GM23338 (cell line): ENCODE measurements at regions not wholly inside any gene's neighbourhood (a gene's known extent, or its start where the extent isn't known, plus 50 kb on each side); places are given as distances from the start of the nearest gene placed in this dataset.
A peak's percentile ranks its signal among the peaks of the same experiment; 100 is the strongest.

Experiments
- ATAC-seq: fragments of 200-7000 bp; cut with Tn5 transposase; 3 replicates; pipeline ENCODE4 v1.9.1; 2020
- DNase-seq: peaks from one replicate; pipeline ENCODE4 v3.0.0-alpha.2; 2015; ENCODE audit warnings: low spot score
- H2AFZ ChIP-seq: fragments of 200-600 bp; sonication (generic); 2 replicates; pipeline ENCODE4 v1.8.0; 2016; ENCODE audit warnings: antibody characterized with exemption, mild to moderate bottlenecking, moderate library complexity
- H3F3A ChIP-seq: fragments of 200-600 bp; sonication (generic); replicated peaks from 2 replicates; pipeline ENCODE4 v1.8.0; 2017; ENCODE audit warnings: antibody characterized with exemption, mixed run types, low read depth
- H3K27ac ChIP-seq: fragments of 200-600 bp; sonication (generic); 2 replicates; pipeline ENCODE4 v1.6.1; 2016; ENCODE audit warnings: low read depth
- H3K27me3 ChIP-seq: fragments of 200-600 bp; sonication (generic); 2 replicates; pipeline ENCODE4 v1.8.0; 2016; ENCODE audit warnings: mild to moderate bottlenecking, mixed run types, moderate library complexity; ENCODE audit not compliant: insufficient read depth
- H3K36me3 ChIP-seq: fragments of 200-600 bp; sonication (generic); 2 replicates; pipeline ENCODE4 v1.8.0; 2016; ENCODE audit warnings: mild to moderate bottlenecking; ENCODE audit not compliant: insufficient read depth
- H3K4me1 ChIP-seq: fragments of 200-600 bp; sonication (generic); 2 replicates; pipeline ENCODE4 v1.8.0; 2016; ENCODE audit warnings: mild to moderate bottlenecking, moderate library complexity; ENCODE audit not compliant: insufficient read depth
- H3K4me2 ChIP-seq: fragments of 200-600 bp; sonication (generic); 2 replicates; pipeline ENCODE4 v1.7.1; 2017; ENCODE audit warnings: mixed run types
- H3K4me3 ChIP-seq: fragments of 200-600 bp; sonication (generic); 2 replicates; pipeline ENCODE4 v1.6.1; 2016; ENCODE audit warnings: mixed run types
- H3K79me2 ChIP-seq: fragments of 200-600 bp; sonication (generic); replicated peaks from 2 replicates; pipeline ENCODE4 v1.8.0; 2017; ENCODE audit warnings: mild to moderate bottlenecking; ENCODE audit not compliant: insufficient read depth
- H3K9me2 ChIP-seq: fragments of 200-600 bp; sonication (generic); 2 replicates; pipeline ENCODE4 v1.8.0; 2017; ENCODE audit not compliant: insufficient read depth
- H4K20me1 ChIP-seq: fragments of 200-600 bp; sonication (generic); replicated peaks from 2 replicates; pipeline ENCODE4 v1.8.0; 2017; ENCODE audit warnings: mild to moderate bottlenecking; ENCODE audit not compliant: insufficient read depth
- H3K27ac Mint-ChIP-seq: 2 replicates; pipeline ENCODE4 v1.8.0; 2020; ENCODE audit warnings: inconsistent platforms, mild to moderate bottlenecking, moderate library complexity, mixed read lengths
- H3K27me3 Mint-ChIP-seq: 3 replicates; pipeline ENCODE4 v1.8.0; 2022; ENCODE audit warnings: low read depth, mild to moderate bottlenecking, moderate library complexity, mixed read lengths, inconsistent platforms; ENCODE audit not compliant: insufficient read depth, poor library complexity
- H3K36me3 Mint-ChIP-seq: 3 replicates; pipeline ENCODE4 v1.8.0; 2021; ENCODE audit warnings: low read depth, mild to moderate bottlenecking, inconsistent platforms, moderate library complexity, mixed read lengths
- H3K4me1 Mint-ChIP-seq: 3 replicates; pipeline ENCODE4 v1.8.0; 2020; ENCODE audit warnings: mild to moderate bottlenecking, inconsistent platforms, mixed read lengths
- H3K4me3 Mint-ChIP-seq: 3 replicates; pipeline ENCODE4 v1.8.0; 2021; ENCODE audit warnings: moderate library complexity, mild to moderate bottlenecking, inconsistent platforms, mixed read lengths
- H3K9me3 Mint-ChIP-seq: 3 replicates; pipeline ENCODE4 v1.8.0; 2020; ENCODE audit warnings: moderate library complexity, mild to moderate bottlenecking, inconsistent platforms, mixed read lengths
- CREB1 ChIP-seq: fragments of 250-450 bp; sonication (Bioruptor Pico); IDR thresholded peaks from 2 replicates; pipeline ENCODE4 v1.5.0; 2020; ENCODE audit warnings: low read depth, mild to moderate bottlenecking, moderate library complexity
- EZH2 ChIP-seq: fragments of 200-600 bp; sonication (generic); IDR thresholded peaks from one replicate; pipeline ENCODE4 v1.8.0; 2017; ENCODE audit warnings: antibody characterized with exemption, mild to moderate bottlenecking, low read depth; ENCODE audit not compliant: unreplicated experiment
- EZH2phosphoT487 ChIP-seq: fragments of 200-600 bp; sonication (generic); IDR thresholded peaks from one replicate; pipeline ENCODE4 v1.8.1; 2018; ENCODE audit warnings: antibody characterized with exemption; ENCODE audit not compliant: unreplicated experiment
- JUNB ChIP-seq: IDR thresholded peaks from one replicate; pipeline ENCODE4 v1.6.1; 2016; ENCODE audit warnings: antibody characterized with exemption; ENCODE audit not compliant: unreplicated experiment
- NANOG ChIP-seq: IDR thresholded peaks from 2 replicates; pipeline ENCODE4 v1.6.1; 2016; ENCODE audit warnings: antibody characterized with exemption, borderline replicate concordance
- POLR2AphosphoS5 ChIP-seq: IDR thresholded peaks from 2 replicates; pipeline ENCODE4 v1.6.1; 2016; ENCODE audit warnings: antibody characterized with exemption, low read depth
- STAT1 ChIP-seq: IDR thresholded peaks from one replicate; pipeline ENCODE4 v1.6.1; 2016; ENCODE audit warnings: antibody characterized with exemption; ENCODE audit not compliant: unreplicated experiment
- ZNF114 ChIP-seq: fragments of 250-450 bp; sonication (Bioruptor Pico); IDR thresholded peaks from 2 replicates; pipeline ENCODE4 v1.5.0; 2020; ENCODE audit warnings: mild to moderate bottlenecking, moderate library complexity
- ZNF331 ChIP-seq: fragments of 250-450 bp; sonication (Bioruptor Pico); IDR thresholded peaks from 2 replicates; pipeline ENCODE4 v1.5.0; 2020; ENCODE audit warnings: low read depth, mild to moderate bottlenecking, moderate library complexity
- ZNF462 ChIP-seq: fragments of 250-450 bp; sonication (Bioruptor Pico); IDR thresholded peaks from 2 replicates; pipeline ENCODE4 v1.5.0; 2020; ENCODE audit warnings: mild to moderate bottlenecking, moderate library complexity
- TF ChIP-seq, protein P1 (sequence below): IDR thresholded peaks from 2 replicates; pipeline ENCODE4 v1.6.1; 2016; ENCODE audit warnings: antibody characterized with exemption
- TF ChIP-seq, protein P2 (sequence below): IDR thresholded peaks from one replicate; pipeline ENCODE4 v1.6.1; 2018; ENCODE audit warnings: antibody characterized with exemption; ENCODE audit not compliant: unreplicated experiment
- TF ChIP-seq, protein P3 (sequence below), 2 experiments: fragments of 200-600 bp in 1 of 2; sonication (generic) in 1 of 2; conservative IDR thresholded peaks; 2 replicates each; pipeline versions ENCODE4 v1.5.1 to v1.6.1; 2016 to 2017; ENCODE audit warnings: antibody characterized with exemption in 2 of 2, low read depth in 2 of 2, mild to moderate bottlenecking in 2 of 2, moderate library complexity in 1 of 2

DNA sequence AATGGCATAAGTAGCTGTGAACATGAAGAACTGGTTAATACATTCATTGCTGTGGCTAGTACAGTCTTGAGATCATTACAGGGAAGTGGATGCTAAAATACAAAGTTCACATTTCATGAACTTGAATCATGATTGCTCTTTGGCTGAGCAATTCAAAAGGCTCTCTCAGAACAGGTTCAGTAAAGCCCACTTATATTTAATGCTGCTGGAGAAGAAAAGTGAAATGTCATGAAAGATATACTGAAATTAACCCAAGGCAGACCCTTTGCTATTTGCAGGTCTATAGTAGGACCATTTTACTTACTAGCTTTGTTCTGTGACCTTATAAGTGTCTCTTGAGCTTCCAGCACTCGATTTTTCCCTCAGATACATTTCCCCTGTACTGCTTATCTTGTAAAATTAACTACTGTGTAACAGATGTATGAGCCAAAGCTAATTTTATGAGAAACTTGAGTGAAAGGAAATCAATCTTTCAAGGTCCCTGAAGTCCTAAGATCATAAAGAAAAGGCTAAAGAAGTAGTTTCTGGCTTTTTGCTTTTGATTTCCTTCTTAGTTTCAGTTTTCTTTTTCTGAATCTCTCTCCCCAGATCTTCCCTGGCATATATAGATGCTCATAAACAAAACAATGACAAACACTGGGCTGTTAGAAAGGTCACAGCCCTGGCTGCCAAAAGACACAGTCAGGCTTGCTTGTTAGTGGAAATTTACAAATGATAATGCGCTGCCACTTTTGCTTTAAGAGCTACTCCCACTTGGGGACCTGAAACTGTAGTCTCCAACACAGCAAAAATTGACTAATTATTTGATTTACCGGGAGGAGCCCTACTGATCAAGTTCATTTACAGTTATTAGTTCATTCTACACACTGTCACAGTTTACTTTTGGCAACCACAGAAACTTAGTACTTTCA, 132.7 kb upstream of the XPO1 start:
- H3K4me2 ChIP-seq, result peak overlapping the region; percentile 6
- no peaks in the 10 kb centered on the region for H3K27me3 ChIP-seq
- peak; percentile 23 for DNase-seq
- TF ChIP-seq ZNF331 (CRISPR knock-in tag) (no peak), NANOG (no peak), EZH2 (no peak), CREB1 (CRISPR knock-in tag) (no peak), EZH2phosphoT487 (no peak), JUNB (no peak), ZNF462 (no peak), STAT1 (no peak), POLR2AphosphoS5 (no peak), ZNF114 (CRISPR knock-in tag) (no peak)
- TF ChIP-seq, protein P1, sequence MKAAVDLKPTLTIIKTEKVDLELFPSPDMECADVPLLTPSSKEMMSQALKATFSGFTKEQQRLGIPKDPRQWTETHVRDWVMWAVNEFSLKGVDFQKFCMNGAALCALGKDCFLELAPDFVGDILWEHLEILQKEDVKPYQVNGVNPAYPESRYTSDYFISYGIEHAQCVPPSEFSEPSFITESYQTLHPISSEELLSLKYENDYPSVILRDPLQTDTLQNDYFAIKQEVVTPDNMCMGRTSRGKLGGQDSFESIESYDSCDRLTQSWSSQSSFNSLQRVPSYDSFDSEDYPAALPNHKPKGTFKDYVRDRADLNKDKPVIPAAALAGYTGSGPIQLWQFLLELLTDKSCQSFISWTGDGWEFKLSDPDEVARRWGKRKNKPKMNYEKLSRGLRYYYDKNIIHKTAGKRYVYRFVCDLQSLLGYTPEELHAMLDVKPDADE, result no peak
- TF ChIP-seq, protein P2, sequence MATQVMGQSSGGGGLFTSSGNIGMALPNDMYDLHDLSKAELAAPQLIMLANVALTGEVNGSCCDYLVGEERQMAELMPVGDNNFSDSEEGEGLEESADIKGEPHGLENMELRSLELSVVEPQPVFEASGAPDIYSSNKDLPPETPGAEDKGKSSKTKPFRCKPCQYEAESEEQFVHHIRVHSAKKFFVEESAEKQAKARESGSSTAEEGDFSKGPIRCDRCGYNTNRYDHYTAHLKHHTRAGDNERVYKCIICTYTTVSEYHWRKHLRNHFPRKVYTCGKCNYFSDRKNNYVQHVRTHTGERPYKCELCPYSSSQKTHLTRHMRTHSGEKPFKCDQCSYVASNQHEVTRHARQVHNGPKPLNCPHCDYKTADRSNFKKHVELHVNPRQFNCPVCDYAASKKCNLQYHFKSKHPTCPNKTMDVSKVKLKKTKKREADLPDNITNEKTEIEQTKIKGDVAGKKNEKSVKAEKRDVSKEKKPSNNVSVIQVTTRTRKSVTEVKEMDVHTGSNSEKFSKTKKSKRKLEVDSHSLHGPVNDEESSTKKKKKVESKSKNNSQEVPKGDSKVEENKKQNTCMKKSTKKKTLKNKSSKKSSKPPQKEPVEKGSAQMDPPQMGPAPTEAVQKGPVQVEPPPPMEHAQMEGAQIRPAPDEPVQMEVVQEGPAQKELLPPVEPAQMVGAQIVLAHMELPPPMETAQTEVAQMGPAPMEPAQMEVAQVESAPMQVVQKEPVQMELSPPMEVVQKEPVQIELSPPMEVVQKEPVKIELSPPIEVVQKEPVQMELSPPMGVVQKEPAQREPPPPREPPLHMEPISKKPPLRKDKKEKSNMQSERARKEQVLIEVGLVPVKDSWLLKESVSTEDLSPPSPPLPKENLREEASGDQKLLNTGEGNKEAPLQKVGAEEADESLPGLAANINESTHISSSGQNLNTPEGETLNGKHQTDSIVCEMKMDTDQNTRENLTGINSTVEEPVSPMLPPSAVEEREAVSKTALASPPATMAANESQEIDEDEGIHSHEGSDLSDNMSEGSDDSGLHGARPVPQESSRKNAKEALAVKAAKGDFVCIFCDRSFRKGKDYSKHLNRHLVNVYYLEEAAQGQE, result no peak
- TF ChIP-seq, protein P3, sequence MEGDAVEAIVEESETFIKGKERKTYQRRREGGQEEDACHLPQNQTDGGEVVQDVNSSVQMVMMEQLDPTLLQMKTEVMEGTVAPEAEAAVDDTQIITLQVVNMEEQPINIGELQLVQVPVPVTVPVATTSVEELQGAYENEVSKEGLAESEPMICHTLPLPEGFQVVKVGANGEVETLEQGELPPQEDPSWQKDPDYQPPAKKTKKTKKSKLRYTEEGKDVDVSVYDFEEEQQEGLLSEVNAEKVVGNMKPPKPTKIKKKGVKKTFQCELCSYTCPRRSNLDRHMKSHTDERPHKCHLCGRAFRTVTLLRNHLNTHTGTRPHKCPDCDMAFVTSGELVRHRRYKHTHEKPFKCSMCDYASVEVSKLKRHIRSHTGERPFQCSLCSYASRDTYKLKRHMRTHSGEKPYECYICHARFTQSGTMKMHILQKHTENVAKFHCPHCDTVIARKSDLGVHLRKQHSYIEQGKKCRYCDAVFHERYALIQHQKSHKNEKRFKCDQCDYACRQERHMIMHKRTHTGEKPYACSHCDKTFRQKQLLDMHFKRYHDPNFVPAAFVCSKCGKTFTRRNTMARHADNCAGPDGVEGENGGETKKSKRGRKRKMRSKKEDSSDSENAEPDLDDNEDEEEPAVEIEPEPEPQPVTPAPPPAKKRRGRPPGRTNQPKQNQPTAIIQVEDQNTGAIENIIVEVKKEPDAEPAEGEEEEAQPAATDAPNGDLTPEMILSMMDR (conservative IDR thresholded peaks at IDR 0.05; ENCODE audit: low read depth in 2 of 2), result no peak
- no peaks in the 10 kb centered on the region for H3K9me2 ChIP-seq
- H3K36me3 Mint-ChIP-seq, result peaks cover 7% of the 10 kb centered on the region; the same call in 1 of the 3 replicates
- H3K4me3 Mint-ChIP-seq, result no peak overlapping the region
- peaks cover 16% of the 10 kb centered on the region for H3K4me1 ChIP-seq
- peak; percentile 68 for ATAC-seq
- peak overlapping the region; percentile 9; the same call in 1 of the 2 replicates for H2AFZ ChIP-seq
- peaks cover 4% of the 10 kb centered on the region for H3K27me3 Mint-ChIP-seq
- no peak overlapping the region for H3K4me3 ChIP-seq
- no peaks in the 10 kb centered on the region for H3F3A ChIP-seq
- H3K36me3 ChIP-seq, result 0 out of 2 replicates have a peak, but pooled peaks cover 8% of the 10 kb centered on the region
- no peaks in the 10 kb centered on the region for H4K20me1 ChIP-seq
- H3K4me1 Mint-ChIP-seq, result peaks cover 14% of the 10 kb centered on the region
- H3K27ac ChIP-seq, result no peak overlapping the region
- H3K27ac Mint-ChIP-seq, result no peak overlapping the region
- H3K9me3 Mint-ChIP-seq, result peaks cover 19% of the 10 kb centered on the region
- no peaks in the 10 kb centered on the region for H3K79me2 ChIP-seq
